Common myeloid progenitor, CD34-positive (primary cell): ENCODE measurements at regions not wholly inside any gene's neighbourhood (a gene's known extent, or its start where the extent isn't known, plus 50 kb on each side); places are given as distances from the start of the nearest gene placed in this dataset.
"Not testable (repeated sequence)": the region's sequence is repeated elsewhere in the genome, so short reads cannot be mapped to it uniquely, and the experiment has no call there.

ENCODE experiments used
- CTCF ChIA-PET: fragments of 350-600 bp; sonication (Branson Sonifier 250); formaldehyde crosslinking; loops from one replicate; lab custom pipeline; 2021; ENCODE audit warnings: antibody characterized with exemption; lab: Charles Lee
- POLR2A ChIA-PET: fragments of 350-600 bp; sonication (Branson Sonifier 250); formaldehyde crosslinking; loops from one replicate; lab custom pipeline; 2021; ENCODE audit warnings: antibody characterized with exemption; lab: Charles Lee
- DNase-seq, 3 donors: peaks; one replicate each; pipeline versions ENCODE4 v3.0.0 to v3.0.0-alpha.2; 2013
- H3K27ac ChIP-seq, 2 experiments: 1 replicate in 1 of 2; 2 replicates in 1 of 2; pipeline ENCODE4 v1.7.0; 2013; ENCODE audit warnings: inconsistent platforms in 2 of 2, low read length in 2 of 2, mild to moderate bottlenecking in 2 of 2, low read depth in 1 of 2, moderate library complexity in 1 of 2; ENCODE audit not compliant: severe bottlenecking in 2 of 2, insufficient read depth in 1 of 2, poor library complexity in 1 of 2
- H3K27me3 ChIP-seq, 5 experiments: replicated peaks in 2 of 5; 1 replicate in 3 of 5; 2 replicates in 2 of 5; pipeline versions ENCODE4 v1.6.1 to v1.7.0; 2013; ENCODE audit warnings: low read length in 4 of 5, mild to moderate bottlenecking in 2 of 5, moderate library complexity in 2 of 5, inconsistent platforms in 1 of 5; ENCODE audit not compliant: insufficient read depth in 5 of 5, control insufficient read depth in 4 of 5
- H3K36me3 ChIP-seq, 4 experiments: 1 replicate in 2 of 4; 2 replicates in 2 of 4; pipeline versions ENCODE4 v1.6.1 to v1.7.0; 2013; ENCODE audit warnings: low read length in 3 of 4, control low read depth in 1 of 4, mild to moderate bottlenecking in 1 of 4; ENCODE audit not compliant: control insufficient read depth in 4 of 4, insufficient read depth in 4 of 4
- H3K4me1 ChIP-seq, 4 experiments: 1 replicate in 3 of 4; 2 replicates in 1 of 4; pipeline versions ENCODE4 v1.6.1 to v1.7.1; 2013; ENCODE audit warnings: low read length in 3 of 4, mild to moderate bottlenecking in 3 of 4, control low read depth in 1 of 4, inconsistent platforms in 1 of 4, moderate library complexity in 1 of 4; ENCODE audit not compliant: control insufficient read depth in 4 of 4, insufficient read depth in 4 of 4; ENCODE audit errors: control extremely low read depth in 1 of 4
- H3K4me3 ChIP-seq, 7 experiments: 1 replicate in 4 of 7; 2 replicates in 3 of 7; pipeline versions ENCODE4 v1.5.1 to v1.7.0; 2013; ENCODE audit warnings: mild to moderate bottlenecking in 7 of 7, low read length in 6 of 7, moderate library complexity in 6 of 7, inconsistent platforms in 2 of 7, low read depth in 2 of 7, control low read depth in 1 of 7; ENCODE audit not compliant: insufficient read depth in 4 of 7, control insufficient read depth in 1 of 7; ENCODE audit errors: extremely low read depth in 1 of 7
- H3K9me3 ChIP-seq, 5 experiments: 1 replicate in 4 of 5; 2 replicates in 1 of 5; pipeline versions ENCODE4 v1.6.1 to v1.7.1; 2013; ENCODE audit warnings: low read length in 4 of 5, mild to moderate bottlenecking in 2 of 5, inconsistent platforms in 1 of 5, low read depth in 1 of 5, moderate library complexity in 1 of 5; ENCODE audit not compliant: control insufficient read depth in 4 of 5, insufficient read depth in 2 of 5; ENCODE audit errors: control extremely low read depth in 1 of 5
- WGBS: methylation state at CpG from one replicate; pipeline ENCODE4 v1.1.5; 2013; ENCODE audit not compliant: insufficient coverage; 5-methylcytosine and 5-hydroxymethylcytosine counted together

GRCh38 chr13:85142351-85142927, 656.8 kb downstream of the SLITRK6 start:
- ChIA-PET CTCF (no interaction called here), POLR2A (no interaction called here)
- no peaks in the 10 kb centered on the region for H3K27me3 ChIP-seq
- H3K4me1 ChIP-seq: no peaks in the 10 kb centered on the region
- no peak overlapping the region for H3K4me3 ChIP-seq
- WGBS: no CpG with 5 or more reads among the region's 2 CpGs
- DNase-seq: no peak
- no peak overlapping the region for H3K27ac ChIP-seq
- no peaks in the 10 kb centered on the region for H3K36me3 ChIP-seq
- no peaks in the 10 kb centered on the region for H3K9me3 ChIP-seq

GRCh38 chr13:85141401-85141800, 657.8 kb downstream of the SLITRK6 start:
- POLR2A ChIA-PET: no interaction called here
- Histone ChIP-seq H3K9me3 (no peaks in the 10 kb centered on the region), H3K27ac (no peak overlapping the region), H3K27me3 (no peaks in the 10 kb centered on the region), H3K36me3 (no peaks in the 10 kb centered on the region), H3K4me3 (no peak overlapping the region), H3K4me1 (no peaks in the 10 kb centered on the region)
- CTCF ChIA-PET: no interaction called here
- no peak for DNase-seq
- 100% methylated on average over 1 of the region's 2 CpGs for WGBS

- Histone ChIP-seq H3K27me3 (no peaks in the 10 kb centered on the region), H3K4me3 (no peak overlapping the region), H3K36me3 (no peaks in the 10 kb centered on the region), H3K9me3 (no peaks in the 10 kb centered on the region), H3K4me1 (no peaks in the 10 kb centered on the region), H3K27ac (no peak overlapping the region)
- ChIA-PET POLR2A (no interaction called here), CTCF (no interaction called here)
- no peak for DNase-seq
- 88% methylated on average over 1 of the region's 1 CpG for WGBS
These were observed 659.0 kb downstream of the SLITRK6 start for GRCh38 chr13:85140192-85140591.

GRCh38 chr13:85137516-85137915, 661.7 kb downstream of the SLITRK6 start:
- Histone ChIP-seq H3K4me1 (no peaks in the 10 kb centered on the region), H3K36me3 (no peaks in the 10 kb centered on the region), H3K9me3 (no peaks in the 10 kb centered on the region), H3K27ac (no peak overlapping the region), H3K4me3 (no peak overlapping the region), H3K27me3 (no peaks in the 10 kb centered on the region)
- WGBS: 100% methylated on average over 1 of the region's 1 CpG
- POLR2A ChIA-PET: no interaction called here
- CTCF ChIA-PET: no interaction called here
- no peak for DNase-seq

DNA sequence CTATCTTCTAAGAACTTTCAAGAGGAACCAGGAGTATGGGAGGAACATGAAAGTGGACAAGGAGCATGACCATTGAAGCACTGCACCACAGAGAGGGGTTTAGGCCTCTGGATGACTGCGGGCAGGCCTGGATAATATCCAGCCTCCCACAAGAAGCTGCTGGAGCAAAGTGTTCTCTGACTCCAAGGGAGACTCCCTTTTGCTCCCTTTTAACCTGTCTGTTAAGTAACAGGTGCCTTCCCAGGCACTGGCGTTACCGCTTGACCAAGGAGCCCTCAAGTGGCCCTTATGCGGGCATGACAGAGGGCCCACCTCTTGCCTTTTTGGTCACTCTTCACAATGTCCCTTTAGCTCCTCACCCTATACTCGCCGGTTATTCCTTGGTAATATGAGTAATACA, 666.2 kb downstream of the SLITRK6 start:
- ChIA-PET POLR2A (no interaction called here), CTCF (no interaction called here)
- Histone ChIP-seq H3K9me3 (no peaks in the 10 kb centered on the region), H3K36me3 (no peaks in the 10 kb centered on the region), H3K4me3 (no peak overlapping the region), H3K27ac (no peak overlapping the region), H3K27me3 (no peaks in the 10 kb centered on the region), H3K4me1 (no peaks in the 10 kb centered on the region)
- no peak for DNase-seq
- 95% methylated on average over 4 of the region's 6 CpGs for WGBS

- H3K27ac ChIP-seq, POLR2A ChIA-PET, H3K9me3 ChIP-seq, H3K27me3 ChIP-seq, CTCF ChIA-PET, H3K36me3 ChIP-seq, H3K4me3 ChIP-seq, DNase-seq, H3K4me1 ChIP-seq: not testable (repeated sequence)
- 81% methylated on average over 4 of the region's 14 CpGs for WGBS
These were observed 675.7 kb downstream of the SLITRK6 start for GRCh38 chr13:85123501-85123900.

DNA sequence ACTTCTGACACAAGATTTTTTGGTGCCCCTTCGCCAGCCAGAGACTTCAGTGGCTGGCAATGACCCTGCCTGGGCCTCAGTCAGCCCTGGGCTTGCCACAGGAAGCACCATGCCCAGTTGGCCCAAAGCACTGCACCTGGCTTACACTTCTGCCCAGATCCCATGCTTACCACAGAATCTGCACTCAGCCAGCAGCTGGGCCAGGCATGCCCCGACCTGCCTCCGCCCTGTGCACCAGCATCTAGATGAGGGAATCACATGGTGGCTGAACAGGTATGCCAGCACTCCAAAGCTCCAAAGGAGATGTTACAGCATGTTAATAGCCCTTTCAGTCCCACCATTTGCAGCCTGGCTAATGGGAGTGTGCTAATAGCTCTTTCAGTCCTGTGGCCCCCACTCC, 690.9 kb downstream of the SLITRK6 start:
- no peaks in the 10 kb centered on the region for H3K4me1 ChIP-seq
- H3K27ac ChIP-seq: no peak overlapping the region
- H3K36me3 ChIP-seq: no peaks in the 10 kb centered on the region
- no peaks in the 10 kb centered on the region for H3K27me3 ChIP-seq
- WGBS: 100% methylated on average over 3 of the region's 3 CpGs
- H3K4me3 ChIP-seq: no peak overlapping the region
- peaks cover 0 to 5% (median 1%) of the 10 kb centered on the region in 5 experiments for H3K9me3 ChIP-seq
- POLR2A ChIA-PET: no interaction called here
- no peak for DNase-seq
- CTCF ChIA-PET: no interaction called here
